IPS-20b (cell line): ENCODE measurements at regions not wholly inside any gene's neighbourhood (a gene's known extent, or its start where the extent isn't known, plus 50 kb on each side); places are given as distances from the start of the nearest gene placed in this dataset.

ENCODE experiments used
- H3K27ac ChIP-seq: one replicate; pipeline ENCODE4 v1.5.1; 2013; ENCODE audit warnings: low read length
- H3K27me3 ChIP-seq: 2 replicates; pipeline ENCODE4 v1.6.1; 2013; ENCODE audit warnings: mild to moderate bottlenecking, low read length, inconsistent platforms; ENCODE audit not compliant: insufficient read depth
- H3K36me3 ChIP-seq: 2 replicates; pipeline ENCODE4 v1.6.1; 2013; ENCODE audit warnings: low read depth, mild to moderate bottlenecking, inconsistent platforms, low read length, moderate library complexity; ENCODE audit not compliant: insufficient read depth
- H3K4me1 ChIP-seq: 2 replicates; pipeline ENCODE4 v1.6.1; 2013; ENCODE audit warnings: mild to moderate bottlenecking, control low read depth, inconsistent platforms, low read length, moderate library complexity; ENCODE audit not compliant: insufficient read depth
- H3K4me3 ChIP-seq: 2 replicates; pipeline ENCODE4 v1.5.1; 2013; ENCODE audit warnings: mild to moderate bottlenecking, low read length, inconsistent platforms
- H3K9ac ChIP-seq: 2 replicates; pipeline ENCODE4 v1.6.1; 2013; ENCODE audit warnings: low read depth, mild to moderate bottlenecking, inconsistent platforms, low read length, moderate library complexity
- H3K9me3 ChIP-seq: 2 replicates; pipeline ENCODE4 v1.6.1; 2013; ENCODE audit warnings: mild to moderate bottlenecking, low read depth, low read length, inconsistent platforms; ENCODE audit not compliant: insufficient read depth

- Histone ChIP-seq H3K27ac (no peak overlapping the region), H3K4me1 (no peaks in the 10 kb centered on the region; the same call in 1 of the 2 replicates), H3K4me3 (no peak overlapping the region), H3K9ac (no peak overlapping the region), H3K27me3 (peaks cover 5% of the 10 kb centered on the region; the same call in 1 of the 2 replicates), H3K36me3 (no peaks in the 10 kb centered on the region), H3K9me3 (no peaks in the 10 kb centered on the region)
These were observed 176.6 kb downstream of the EMP1 start for GRCh38 chr12:13373131-13373530.

DNA sequence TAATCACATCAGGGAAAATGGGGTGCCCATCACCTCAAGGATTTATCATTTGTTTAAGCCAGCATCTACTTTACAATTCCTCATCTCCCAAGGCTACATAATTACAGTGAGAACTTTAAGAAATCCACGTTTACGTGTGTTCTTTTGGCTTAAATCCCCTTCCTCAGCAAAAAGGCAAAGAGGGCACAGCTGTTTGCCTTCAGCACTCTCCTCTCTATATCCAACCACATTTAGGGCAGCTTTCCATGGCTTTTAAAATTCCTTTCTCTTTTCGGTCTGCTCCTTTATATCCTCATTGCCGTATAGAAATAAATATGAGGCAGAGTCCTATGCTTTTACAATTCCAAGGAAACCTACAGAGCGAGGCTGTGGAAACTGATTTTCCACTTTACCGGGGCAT, 175.9 kb downstream of the EMP1 start:
- Histone ChIP-seq H3K9me3 (no peaks in the 10 kb centered on the region), H3K27me3 (peaks cover 5% of the 10 kb centered on the region; the same call in 1 of the 2 replicates), H3K9ac (no peak overlapping the region), H3K36me3 (no peaks in the 10 kb centered on the region), H3K27ac (no peak overlapping the region), H3K4me3 (no peak overlapping the region), H3K4me1 (no peaks in the 10 kb centered on the region; the same call in 1 of the 2 replicates)

DNA sequence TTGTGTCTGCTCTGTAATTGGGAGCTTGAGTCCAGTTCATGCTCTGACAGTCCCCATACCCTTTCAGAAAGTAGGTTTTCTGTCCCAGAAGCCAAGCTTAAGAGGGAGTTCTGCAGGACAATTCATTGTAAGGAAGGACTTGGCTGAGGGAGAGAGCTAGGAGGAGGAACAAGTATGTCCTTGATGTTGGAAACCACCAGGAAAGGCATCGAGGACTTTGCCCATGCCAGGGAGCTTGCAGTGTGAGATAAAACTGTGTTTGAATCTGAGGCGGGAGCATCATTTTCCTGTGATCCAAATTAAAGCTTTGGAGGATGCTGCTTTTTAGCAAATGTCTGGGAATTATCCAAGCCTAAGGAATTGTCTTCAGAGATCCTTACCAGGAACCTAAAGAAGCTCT, 175.3 kb downstream of the EMP1 start:
- Histone ChIP-seq H3K4me1 (no peaks in the 10 kb centered on the region; the same call in 1 of the 2 replicates), H3K9ac (no peak overlapping the region)

DNA sequence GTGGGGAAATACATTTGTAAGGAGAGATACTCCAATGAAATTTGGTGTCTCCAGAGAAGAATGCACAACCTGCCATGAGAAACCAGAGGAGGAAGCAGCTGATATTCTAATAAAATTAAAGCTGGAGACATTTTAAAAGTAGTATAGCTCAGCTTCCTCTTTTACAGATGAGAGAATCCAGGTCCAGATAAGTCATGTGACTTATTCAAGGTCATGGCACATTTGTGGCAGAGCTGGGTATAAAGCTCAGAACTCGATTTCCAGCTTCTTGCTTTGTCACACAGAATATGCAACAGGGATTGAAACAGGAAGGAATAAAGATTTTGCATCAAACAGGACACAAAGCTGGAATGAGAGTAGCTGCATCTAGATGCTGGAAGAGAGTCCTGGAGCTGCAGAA, 174.8 kb downstream of the EMP1 start:
- Histone ChIP-seq H3K4me3 (no peak overlapping the region), H3K36me3 (no peaks in the 10 kb centered on the region), H3K4me1 (no peaks in the 10 kb centered on the region; the same call in 1 of the 2 replicates), H3K9ac (no peak overlapping the region), H3K27ac (no peak overlapping the region), H3K9me3 (no peaks in the 10 kb centered on the region), H3K27me3 (peaks cover 5% of the 10 kb centered on the region; the same call in 1 of the 2 replicates)

More for the DNA sequence above, 175.3 kb downstream of the EMP1 start:
- Histone ChIP-seq H3K27ac (no peak overlapping the region), H3K27me3 (peaks cover 5% of the 10 kb centered on the region; the same call in 1 of the 2 replicates), H3K9me3 (no peaks in the 10 kb centered on the region), H3K36me3 (no peaks in the 10 kb centered on the region), H3K4me3 (no peak overlapping the region)

DNA sequence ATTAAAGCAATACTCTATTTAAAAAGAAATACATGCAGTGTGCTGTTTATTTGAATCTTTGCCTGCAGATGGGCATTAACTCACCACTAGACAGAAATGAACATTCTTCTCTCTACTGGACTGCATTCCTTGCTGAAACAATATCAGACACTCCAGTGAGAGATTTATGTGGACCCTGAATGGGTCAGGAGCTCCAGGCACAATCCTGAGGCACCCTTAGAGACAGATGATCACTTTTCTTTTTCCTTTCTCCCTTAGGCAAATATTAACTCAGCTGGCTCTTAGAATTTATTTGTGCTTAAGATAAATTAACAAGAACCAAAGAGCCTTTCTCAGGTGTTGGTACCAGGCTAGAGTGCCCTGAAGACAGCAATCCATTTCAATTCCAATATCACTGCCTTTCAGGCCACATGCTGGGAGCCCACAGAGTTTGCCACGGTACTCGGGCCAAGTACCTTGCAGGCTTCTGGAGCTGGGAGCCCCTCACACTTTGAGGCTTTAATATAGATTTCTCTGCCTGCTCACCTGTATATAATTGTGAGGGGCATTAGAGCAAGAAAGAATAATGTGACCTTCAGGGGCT, 173.0 kb downstream of the EMP1 start:
- Histone ChIP-seq H3K9me3 (no peaks in the 10 kb centered on the region), H3K27ac (no peak overlapping the region), H3K4me1 (no peaks in the 10 kb centered on the region), H3K36me3 (no peaks in the 10 kb centered on the region), H3K9ac (no peak overlapping the region), H3K4me3 (no peak overlapping the region), H3K27me3 (peaks cover 5% of the 10 kb centered on the region; the same call in 1 of the 2 replicates)

- no peaks in the 10 kb centered on the region for H3K36me3 ChIP-seq
- no peak overlapping the region for H3K4me3 ChIP-seq
- no peak overlapping the region for H3K27ac ChIP-seq
- H3K9ac ChIP-seq, result no peak overlapping the region
- no peaks in the 10 kb centered on the region for H3K9me3 ChIP-seq
- no peaks in the 10 kb centered on the region for H3K4me1 ChIP-seq
- H3K27me3 ChIP-seq, result peaks cover 5% of the 10 kb centered on the region; the same call in 1 of the 2 replicates
These were observed 172.4 kb downstream of the EMP1 start for GRCh38 chr12:13368971-13369370.

DNA sequence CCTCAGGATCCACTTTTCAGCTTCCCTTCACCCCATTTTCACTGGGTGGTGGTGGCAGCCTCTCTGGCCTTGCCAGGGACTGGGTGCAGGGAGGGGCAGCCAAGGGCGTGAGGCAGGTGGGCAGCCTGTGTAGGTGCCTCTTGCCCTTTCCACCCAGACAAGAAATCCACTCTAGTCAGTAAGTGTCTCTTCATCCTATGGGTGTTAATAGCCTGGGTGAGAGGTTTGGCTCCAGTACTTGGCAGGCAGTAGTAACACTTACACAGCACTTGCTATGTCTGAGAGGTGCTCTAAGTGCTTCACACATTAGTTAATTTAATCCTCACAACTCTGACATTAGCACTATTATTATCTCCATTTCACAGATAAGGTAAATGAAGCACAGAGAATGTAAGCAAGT, 171.9 kb downstream of the EMP1 start:
- Histone ChIP-seq H3K36me3 (no peaks in the 10 kb centered on the region), H3K27ac (no peak overlapping the region), H3K9me3 (no peaks in the 10 kb centered on the region), H3K9ac (no peak overlapping the region), H3K4me1 (no peaks in the 10 kb centered on the region), H3K4me3 (no peak overlapping the region), H3K27me3 (peaks cover 5% of the 10 kb centered on the region; the same call in 1 of the 2 replicates)

GRCh38 chr12:13367973-13368372, 171.4 kb downstream of the EMP1 start:
- Histone ChIP-seq H3K9ac (no peak overlapping the region), H3K4me3 (no peak overlapping the region), H3K27ac (no peak overlapping the region), H3K4me1 (no peaks in the 10 kb centered on the region), H3K9me3 (no peaks in the 10 kb centered on the region), H3K27me3 (peaks cover 5% of the 10 kb centered on the region; the same call in 1 of the 2 replicates), H3K36me3 (no peaks in the 10 kb centered on the region)

DNA sequence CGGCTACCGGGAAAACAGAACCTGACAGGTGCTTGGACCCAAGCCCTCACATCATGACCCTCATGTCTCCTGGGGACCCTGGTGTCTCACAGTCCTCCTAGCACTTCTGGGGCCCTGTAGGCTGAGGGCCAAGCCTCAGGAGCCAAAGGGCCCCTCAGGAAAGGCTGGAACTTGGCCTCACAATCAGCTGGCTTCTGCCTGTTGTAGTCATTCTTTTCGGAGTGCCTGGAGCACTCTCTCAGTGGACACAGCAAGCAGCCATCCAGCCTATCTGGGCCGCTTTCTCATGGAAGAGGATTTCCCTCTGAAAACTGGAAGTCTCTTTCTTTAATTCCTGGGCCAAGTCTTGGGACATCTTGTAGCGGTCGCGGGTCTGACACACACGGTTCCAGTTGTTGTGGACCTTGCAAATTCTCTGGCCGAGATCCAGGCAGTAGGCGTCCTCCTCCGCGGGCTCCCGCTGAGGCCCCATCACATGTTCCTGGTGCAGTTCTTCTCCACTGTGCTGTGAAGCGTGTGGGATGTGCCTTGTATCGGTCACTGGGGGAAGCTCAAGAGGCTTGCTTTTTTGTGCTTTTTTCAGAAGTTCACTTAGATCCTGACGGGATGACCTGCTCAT, 169.3 kb downstream of the EMP1 start:
- H3K4me1 ChIP-seq, result no peaks in the 10 kb centered on the region
- no peak overlapping the region for H3K9ac ChIP-seq
- no peak overlapping the region for H3K4me3 ChIP-seq
- H3K27ac ChIP-seq, result no peak overlapping the region
- H3K36me3 ChIP-seq, result no peaks in the 10 kb centered on the region
- no peaks in the 10 kb centered on the region for H3K27me3 ChIP-seq
- no peaks in the 10 kb centered on the region for H3K9me3 ChIP-seq

- Histone ChIP-seq H3K27ac (no peak overlapping the region), H3K27me3 (no peaks in the 10 kb centered on the region), H3K9me3 (no peaks in the 10 kb centered on the region), H3K9ac (no peak overlapping the region), H3K4me1 (no peaks in the 10 kb centered on the region), H3K36me3 (no peaks in the 10 kb centered on the region), H3K4me3 (no peak overlapping the region)
These were observed 165.8 kb downstream of the EMP1 start for GRCh38 chr12:13362260-13362841.

DNA sequence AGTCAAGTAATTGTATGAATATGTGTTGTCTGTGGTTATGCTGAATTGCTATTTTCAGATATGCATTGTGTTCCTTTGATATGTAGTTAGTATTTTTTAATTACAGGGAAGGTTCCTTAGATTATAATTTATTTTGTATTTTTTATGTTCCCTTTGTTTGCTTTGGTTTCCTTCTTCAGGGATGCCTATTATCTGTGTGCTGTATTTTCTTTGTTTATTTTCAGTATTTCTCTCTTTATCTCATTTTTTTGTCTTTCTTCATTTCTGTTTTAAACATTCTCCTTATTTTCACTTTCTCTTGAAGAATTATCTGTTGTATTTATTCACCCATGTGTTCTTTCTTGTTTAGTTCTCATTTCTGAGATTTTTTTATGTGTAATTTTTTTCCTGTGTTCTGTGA, 163.1 kb downstream of the EMP1 start:
- Histone ChIP-seq H3K9ac (no peak overlapping the region), H3K4me1 (no peaks in the 10 kb centered on the region), H3K9me3 (no peaks in the 10 kb centered on the region), H3K27me3 (no peaks in the 10 kb centered on the region), H3K27ac (no peak overlapping the region), H3K36me3 (no peaks in the 10 kb centered on the region), H3K4me3 (no peak overlapping the region)

DNA sequence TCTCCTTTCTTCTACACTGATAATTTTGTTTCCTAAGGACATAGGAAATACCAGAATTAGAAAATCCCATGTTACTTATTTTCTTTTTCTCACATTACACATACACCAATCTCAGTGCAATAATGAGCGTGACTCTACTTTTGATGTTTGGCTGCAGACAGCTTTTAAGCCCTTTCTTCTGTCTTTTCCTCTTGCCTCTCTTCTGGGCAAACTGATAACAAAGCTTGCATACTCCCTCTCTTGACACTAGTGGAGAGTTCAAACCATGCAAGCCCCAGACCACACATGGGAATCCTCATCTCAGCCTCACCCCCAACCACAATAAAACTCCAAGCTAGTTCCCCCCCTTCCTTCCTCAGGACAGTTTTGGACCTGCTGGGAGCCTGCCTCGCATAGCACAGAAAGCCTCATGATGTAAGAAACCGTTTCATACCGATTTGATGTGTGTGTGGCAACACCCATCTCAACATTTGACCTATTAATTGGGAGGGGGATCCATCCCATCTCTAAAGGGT, 161.9 kb downstream of the EMP1 start:
- H3K27ac ChIP-seq, result no peak overlapping the region
- H3K36me3 ChIP-seq, result no peaks in the 10 kb centered on the region
- H3K4me1 ChIP-seq, result no peaks in the 10 kb centered on the region
- no peak overlapping the region for H3K4me3 ChIP-seq
- no peaks in the 10 kb centered on the region for H3K27me3 ChIP-seq
- H3K9ac ChIP-seq, result no peak overlapping the region
- no peaks in the 10 kb centered on the region for H3K9me3 ChIP-seq
